Esophagus muscularis mucosa (tissue), 4 donors: ENCODE measurements at regions not wholly inside any gene's neighbourhood (a gene's known extent, or its start where the extent isn't known, plus 50 kb on each side); places are given as distances from the start of the nearest gene placed in this dataset.

Experiments used
- DNase-seq: peaks from one replicate; pipeline ENCODE4 v3.0.0-alpha.2; 2017; ENCODE audit errors: extremely low spot score
- H3K27ac ChIP-seq, 4 donors: fragments of 200-600 bp; sonication (generic); replicated peaks in 1 of 4; 1 replicate in 3 of 4; 2 replicates in 1 of 4; pipeline ENCODE4 v1.5.1; 2016 to 2019; ENCODE audit warnings: mild to moderate bottlenecking in 1 of 4
- H3K27me3 ChIP-seq, 4 donors: fragments of 200-600 bp; sonication (generic); one replicate each; pipeline versions ENCODE4 v1.5.1 to v1.6.0; 2016 to 2019
- H3K36me3 ChIP-seq, 4 donors: fragments of 200-600 bp; sonication (generic); one replicate each; pipeline ENCODE4 v1.5.1; 2016 to 2019
- H3K4me1 ChIP-seq, 4 donors: fragments of 200-600 bp; sonication (generic); one replicate each; pipeline ENCODE4 v1.5.1; 2016 to 2019
- H3K4me3 ChIP-seq, 4 donors: fragments of 200-600 bp; sonication (generic); 1 replicate in 2 of 4; 2 replicates in 2 of 4; pipeline ENCODE4 v1.5.1; 2016 to 2019; ENCODE audit warnings: mild to moderate bottlenecking in 4 of 4, moderate library complexity in 1 of 4
- H3K9me3 ChIP-seq, 4 donors: fragments of 200-600 bp; sonication (generic); 1 replicate in 3 of 4; 2 replicates in 1 of 4; pipeline ENCODE4 v1.5.1; 2016 to 2019
- EP300 ChIP-seq: sonication (generic); formaldehyde crosslinking; IDR thresholded peaks from one replicate; pipeline ENCODE4 v1.6.1; 2017; ENCODE audit warnings: antibody characterized with exemption
- POLR2A ChIP-seq: fragments of 450-650 bp; IDR thresholded peaks from one replicate; pipeline ENCODE4 v1.6.1; 2017; ENCODE audit warnings: antibody characterized with exemption, moderate library complexity, mild to moderate bottlenecking, low read depth
- POLR2AphosphoS5 ChIP-seq, 2 donors: sonication (generic); formaldehyde crosslinking; IDR thresholded peaks; one replicate each; pipeline ENCODE4 v1.6.1; 2017; ENCODE audit warnings: antibody characterized with exemption in 2 of 2
- WGBS: methylation state at CpG from one replicate; pipeline ENCODE4 v1.1.5; 2018; 5-methylcytosine and 5-hydroxymethylcytosine counted together
- intact Hi-C: fragments of 100-400 bp; cut with DNase I; formaldehyde crosslinking; loops from one replicate; pipeline ENCODE4 v1.15.1; 2023
- TF ChIP-seq, protein P1 (sequence below), 3 experiments: fragments of 200-600 bp in 2 of 3; fragments of 450-650 bp in 1 of 3; sonication (generic) in 2 of 3; IDR thresholded peaks; one replicate each; pipeline ENCODE4 v1.5.1; 2017 to 2019; ENCODE audit warnings: antibody characterized with exemption in 3 of 3, mild to moderate bottlenecking in 2 of 3, moderate library complexity in 1 of 3

DNA sequence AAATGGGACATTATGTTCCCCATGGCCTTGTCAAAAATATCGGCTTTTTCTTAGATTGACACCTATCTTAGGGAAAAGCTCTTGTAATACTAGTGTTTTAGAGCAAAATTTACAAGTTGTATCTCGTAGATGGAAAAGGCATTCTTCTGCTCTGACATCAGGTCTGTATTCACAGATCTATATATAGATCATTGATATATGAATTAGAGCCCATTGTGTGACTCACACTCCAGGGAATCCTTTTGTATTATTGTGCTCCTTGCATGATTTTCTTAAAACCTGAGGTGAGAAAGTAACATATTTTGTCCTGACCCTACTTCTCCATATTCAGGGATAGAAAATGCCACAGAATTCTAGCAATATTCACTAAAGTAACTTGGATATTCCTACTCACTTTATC lies 1160.8 kb upstream of the B3GALT2 start:
- no peaks in the 10 kb centered on the region for H3K36me3 ChIP-seq
- no peak for TF ChIP-seq POLR2A
- no peak for TF ChIP-seq EP300
- no peak overlapping the region for H3K4me3 ChIP-seq
- H3K27me3 ChIP-seq: no peaks in the 10 kb centered on the region
- intact Hi-C loops: no loop called here
- DNase-seq: no peak
- WGBS: 58% methylated on average over 2 of the region's 2 CpGs
- H3K4me1 ChIP-seq: no peaks in the 10 kb centered on the region
- no peaks in the 10 kb centered on the region for H3K9me3 ChIP-seq
- no peak overlapping the region for H3K27ac ChIP-seq

DNA sequence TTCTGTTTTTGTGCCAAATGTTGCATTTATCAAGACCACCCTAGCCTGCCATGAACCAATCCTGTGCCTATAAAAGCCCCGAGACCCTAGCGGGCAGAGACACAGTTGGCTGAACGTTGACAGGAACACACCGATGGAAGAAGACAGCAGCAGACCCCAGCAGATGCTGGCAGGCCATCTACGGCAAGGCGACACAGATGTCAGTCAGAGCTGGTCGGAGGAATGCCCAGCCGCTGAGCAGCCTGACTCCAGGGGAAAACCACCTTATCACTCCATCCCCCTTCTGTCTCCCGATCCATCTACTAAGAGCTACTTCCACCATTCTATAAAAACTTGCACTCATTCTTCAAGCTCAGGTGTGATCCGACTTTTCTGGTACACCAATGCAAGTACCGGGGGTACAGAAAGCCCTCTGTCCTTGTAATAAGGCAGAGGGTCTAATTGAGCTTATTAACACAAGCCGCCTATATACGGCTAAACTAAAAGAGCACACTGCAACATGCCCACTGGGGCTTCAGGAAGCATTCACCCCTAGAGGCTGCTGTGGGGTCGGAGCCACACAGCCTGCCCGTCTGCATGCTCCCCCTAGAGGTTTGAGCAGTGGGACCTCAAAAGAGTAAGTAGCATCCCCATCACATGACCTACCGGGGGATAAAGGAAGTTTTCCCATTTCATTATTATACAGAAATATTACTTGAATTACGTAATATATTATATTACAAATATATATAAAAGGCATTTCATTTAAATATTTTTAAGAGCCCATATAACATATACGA lies 1156.3 kb upstream of the B3GALT2 start:
- no peak for DNase-seq

DNA sequence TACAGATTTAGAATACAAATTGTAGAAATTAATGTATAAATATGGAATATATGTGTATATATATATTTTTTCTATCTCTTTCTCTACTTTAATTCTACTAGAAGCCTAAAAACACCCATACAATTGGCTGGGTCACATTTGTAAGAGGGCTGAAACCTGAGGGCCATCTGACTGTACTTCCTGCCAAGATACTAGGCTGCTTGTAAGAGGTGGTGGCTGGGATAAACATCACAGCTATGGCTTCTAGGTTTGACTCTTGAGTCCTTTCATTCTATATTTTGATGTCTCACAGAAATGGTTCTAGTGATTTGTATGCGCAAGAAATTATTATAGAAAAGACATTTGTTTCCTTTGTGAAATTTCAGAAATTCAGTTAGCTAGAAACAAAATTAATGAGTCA lies 1155.2 kb upstream of the B3GALT2 start:
- TF ChIP-seq EP300: no peak
- H3K4me1 ChIP-seq: no peaks in the 10 kb centered on the region
- H3K36me3 ChIP-seq: no peaks in the 10 kb centered on the region
- no peaks in the 10 kb centered on the region for H3K27me3 ChIP-seq
- no peak overlapping the region for H3K27ac ChIP-seq
- intact Hi-C loops: no loop called here
- no peaks in the 10 kb centered on the region for H3K9me3 ChIP-seq
- WGBS: 94% methylated on average over 1 of the region's 1 CpG
- DNase-seq: no peak
- no peak overlapping the region for H3K4me3 ChIP-seq

More for the DNA sequence above, 1156.3 kb upstream of the B3GALT2 start:
- WGBS: 79% methylated on average over 16 of the region's 18 CpGs
- intact Hi-C loops: no loop called here
- Histone ChIP-seq H3K27me3 (no peaks in the 10 kb centered on the region), H3K36me3 (no peaks in the 10 kb centered on the region), H3K4me1 (no peaks in the 10 kb centered on the region), H3K27ac (no peak overlapping the region), H3K9me3 (no peaks in the 10 kb centered on the region), H3K4me3 (no peak overlapping the region)
- TF ChIP-seq POLR2AphosphoS5 (IDR thresholded peaks at IDR 0.05) (no peak), POLR2A (no peak), EP300 (no peak)
- TF ChIP-seq, protein P1, sequence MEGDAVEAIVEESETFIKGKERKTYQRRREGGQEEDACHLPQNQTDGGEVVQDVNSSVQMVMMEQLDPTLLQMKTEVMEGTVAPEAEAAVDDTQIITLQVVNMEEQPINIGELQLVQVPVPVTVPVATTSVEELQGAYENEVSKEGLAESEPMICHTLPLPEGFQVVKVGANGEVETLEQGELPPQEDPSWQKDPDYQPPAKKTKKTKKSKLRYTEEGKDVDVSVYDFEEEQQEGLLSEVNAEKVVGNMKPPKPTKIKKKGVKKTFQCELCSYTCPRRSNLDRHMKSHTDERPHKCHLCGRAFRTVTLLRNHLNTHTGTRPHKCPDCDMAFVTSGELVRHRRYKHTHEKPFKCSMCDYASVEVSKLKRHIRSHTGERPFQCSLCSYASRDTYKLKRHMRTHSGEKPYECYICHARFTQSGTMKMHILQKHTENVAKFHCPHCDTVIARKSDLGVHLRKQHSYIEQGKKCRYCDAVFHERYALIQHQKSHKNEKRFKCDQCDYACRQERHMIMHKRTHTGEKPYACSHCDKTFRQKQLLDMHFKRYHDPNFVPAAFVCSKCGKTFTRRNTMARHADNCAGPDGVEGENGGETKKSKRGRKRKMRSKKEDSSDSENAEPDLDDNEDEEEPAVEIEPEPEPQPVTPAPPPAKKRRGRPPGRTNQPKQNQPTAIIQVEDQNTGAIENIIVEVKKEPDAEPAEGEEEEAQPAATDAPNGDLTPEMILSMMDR (IDR thresholded peaks at IDR 0.05): no peak

DNA sequence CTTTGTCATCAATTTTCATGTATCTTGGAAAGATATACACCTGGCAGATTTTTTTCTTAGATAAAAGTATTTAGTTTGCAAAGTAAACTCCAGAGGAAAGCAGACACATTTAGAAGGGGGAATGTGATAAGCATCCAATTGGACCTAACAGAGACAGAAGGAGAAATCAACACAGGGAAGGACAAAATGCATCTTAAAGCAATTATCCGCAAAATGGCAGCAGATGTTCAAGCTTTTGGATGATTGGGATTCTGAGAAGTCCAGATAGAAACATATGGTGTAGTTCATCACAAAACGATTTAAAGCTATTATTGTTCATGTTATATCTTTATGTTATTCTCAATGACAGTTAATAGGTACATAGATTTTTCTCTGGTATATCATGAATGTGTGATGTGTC lies 1153.1 kb upstream of the B3GALT2 start:
- Histone ChIP-seq H3K4me3 (no peak overlapping the region), H3K27ac (no peak overlapping the region), H3K36me3 (no peaks in the 10 kb centered on the region), H3K27me3 (no peaks in the 10 kb centered on the region), H3K9me3 (no peaks in the 10 kb centered on the region), H3K4me1 (no peaks in the 10 kb centered on the region)
- 70% methylated on average over 2 of the region's 2 CpGs for WGBS
- TF ChIP-seq POLR2A: no peak
- no peak for TF ChIP-seq POLR2AphosphoS5 (IDR thresholded peaks at IDR 0.05)
- TF ChIP-seq EP300: no peak
- TF ChIP-seq, protein P1 (IDR thresholded peaks at IDR 0.05): no peak
- DNase-seq: no peak
- intact Hi-C loops: no loop called here

DNA sequence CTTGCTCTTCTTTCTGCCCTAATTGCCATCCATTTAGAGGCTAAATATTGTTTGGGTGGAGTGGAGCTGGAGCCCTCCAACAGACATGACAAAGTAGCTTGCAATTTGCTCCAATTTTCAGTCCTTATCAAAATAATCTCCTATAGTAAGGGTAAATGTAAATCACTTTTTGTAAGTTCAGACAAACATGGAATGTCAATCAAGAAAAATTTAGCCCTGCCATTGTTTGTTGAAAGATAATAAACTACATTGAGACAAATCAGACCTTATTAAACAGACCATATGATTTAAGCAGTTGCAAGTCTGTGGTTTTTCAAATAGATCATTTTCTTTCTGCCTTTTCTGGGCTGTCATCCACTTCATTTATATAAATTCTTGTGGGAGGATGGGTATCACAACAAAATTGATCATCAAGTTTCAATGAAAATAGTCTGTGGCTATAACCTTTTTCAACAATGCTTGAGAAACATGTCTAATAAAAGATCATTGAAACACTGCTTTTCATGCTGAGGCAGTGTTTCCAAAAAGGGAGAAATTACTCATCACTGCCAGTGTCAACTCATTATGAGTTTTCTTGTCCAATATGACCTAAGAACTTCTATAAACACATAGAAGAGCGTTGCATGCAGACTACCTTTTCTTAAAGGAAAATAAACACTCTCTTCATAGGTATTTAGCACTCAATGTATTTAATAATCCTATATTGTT lies 1152.0 kb upstream of the B3GALT2 start:
- no peak overlapping the region for H3K27ac ChIP-seq
- H3K36me3 ChIP-seq: no peaks in the 10 kb centered on the region
- DNase-seq: no peak
- no peaks in the 10 kb centered on the region for H3K27me3 ChIP-seq
- no peaks in the 10 kb centered on the region for H3K4me1 ChIP-seq
- H3K4me3 ChIP-seq: no peak overlapping the region
- 25% methylated on average over 1 of the region's 1 CpG for WGBS
- no peaks in the 10 kb centered on the region for H3K9me3 ChIP-seq
- intact Hi-C loops: no loop called here
- no peak for TF ChIP-seq POLR2AphosphoS5 (IDR thresholded peaks at IDR 0.05)
- TF ChIP-seq, protein P1 (IDR thresholded peaks at IDR 0.05): no peak
- TF ChIP-seq POLR2A: no peak
- TF ChIP-seq EP300: no peak
